ENCODE measurements at regions not wholly inside any gene's neighbourhood (a gene's known extent, or its start where the extent isn't known, plus 50 kb on each side); places are given as distances from the start of the nearest gene placed in this dataset.

GRCh38 chr1:34627465-34628240 is 127.2 kb upstream of the GJB5 start:
- POLR2A ChIA-PET = no interaction called here
- CTCF ChIA-PET (ENCODE audit: unreplicated experiment) = no interaction called here
- Histone ChIP-seq H4K20me1 (ENCODE audit: insufficient read depth, low read length) (no peaks in the 10 kb centered on the region), H3K27ac (ENCODE audit: low read depth, low read length, poor library complexity, severe bottlenecking) (no peak overlapping the region), H3K79me2 (ENCODE audit: insufficient read depth, low read depth, low read length) (no peaks in the 10 kb centered on the region), H3K9me2 (ENCODE audit: insufficient read depth, low read length) (no peaks in the 10 kb centered on the region), H2AFZ (ENCODE audit: low read length) (no peak overlapping the region), H3K9me3 (ENCODE audit: low read length) (no peaks in the 10 kb centered on the region), H3K4me3 (ENCODE audit: low read depth, low read length, poor library complexity, severe bottlenecking) (no peak overlapping the region), H3K36me3 (ENCODE audit: insufficient read depth, low read length) (no peaks in the 10 kb centered on the region), H3K4me2 (ENCODE audit: low read length) (no peak overlapping the region), H3K4me1 (ENCODE audit: insufficient read depth, low read length, poor library complexity, severe bottlenecking) (no peaks in the 10 kb centered on the region)
- TF ChIP-seq, protein P1, sequence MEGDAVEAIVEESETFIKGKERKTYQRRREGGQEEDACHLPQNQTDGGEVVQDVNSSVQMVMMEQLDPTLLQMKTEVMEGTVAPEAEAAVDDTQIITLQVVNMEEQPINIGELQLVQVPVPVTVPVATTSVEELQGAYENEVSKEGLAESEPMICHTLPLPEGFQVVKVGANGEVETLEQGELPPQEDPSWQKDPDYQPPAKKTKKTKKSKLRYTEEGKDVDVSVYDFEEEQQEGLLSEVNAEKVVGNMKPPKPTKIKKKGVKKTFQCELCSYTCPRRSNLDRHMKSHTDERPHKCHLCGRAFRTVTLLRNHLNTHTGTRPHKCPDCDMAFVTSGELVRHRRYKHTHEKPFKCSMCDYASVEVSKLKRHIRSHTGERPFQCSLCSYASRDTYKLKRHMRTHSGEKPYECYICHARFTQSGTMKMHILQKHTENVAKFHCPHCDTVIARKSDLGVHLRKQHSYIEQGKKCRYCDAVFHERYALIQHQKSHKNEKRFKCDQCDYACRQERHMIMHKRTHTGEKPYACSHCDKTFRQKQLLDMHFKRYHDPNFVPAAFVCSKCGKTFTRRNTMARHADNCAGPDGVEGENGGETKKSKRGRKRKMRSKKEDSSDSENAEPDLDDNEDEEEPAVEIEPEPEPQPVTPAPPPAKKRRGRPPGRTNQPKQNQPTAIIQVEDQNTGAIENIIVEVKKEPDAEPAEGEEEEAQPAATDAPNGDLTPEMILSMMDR (conservative IDR thresholded peaks at IDR 0.05; ENCODE audit: low read length) = no peak
- TF ChIP-seq EZH2phosphoT487 (IDR thresholded peaks at IDR 0.05; ENCODE audit: borderline replicate concordance, low read depth, low read length) = no peak
- no peak for DNase-seq (ENCODE audit: low spot score)
- no TSS peak for BruUV-seq (replicated peaks)
- intact Hi-C loops (cut with micrococcal nuclease; ENCODE audit: unreplicated experiment) = no loop called here

DNA sequence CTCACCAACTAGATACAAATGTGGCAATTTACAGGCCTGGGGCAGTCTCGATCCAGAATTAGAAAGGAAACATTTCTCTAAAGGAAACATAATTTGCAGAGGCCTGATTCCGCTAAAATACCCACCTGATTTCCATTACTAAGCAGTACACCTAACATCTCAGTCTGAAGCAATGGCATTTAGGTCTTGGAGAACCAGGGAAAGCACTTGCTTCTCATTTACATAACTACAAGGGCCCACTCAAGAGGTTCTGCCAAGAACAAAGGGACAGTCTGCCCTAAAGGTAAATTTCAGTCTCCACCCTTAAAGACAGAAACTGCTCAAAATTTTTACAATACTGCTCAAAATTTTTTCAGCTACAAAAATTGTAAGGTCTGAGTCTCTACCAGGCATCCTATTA is 123.7 kb upstream of the GJB5 start:
- no peaks in the 10 kb centered on the region for H3K9me2 ChIP-seq (ENCODE audit: insufficient read depth, low read length)
- H3K9me3 ChIP-seq (ENCODE audit: low read length) = no peaks in the 10 kb centered on the region
- H4K20me1 ChIP-seq (ENCODE audit: insufficient read depth, low read length) = no peaks in the 10 kb centered on the region
- H3K4me1 ChIP-seq (ENCODE audit: insufficient read depth, low read length, poor library complexity, severe bottlenecking) = no peaks in the 10 kb centered on the region
- ChIA-PET CTCF (ENCODE audit: unreplicated experiment) (no interaction called here), POLR2A (no interaction called here)
- no peak overlapping the region for H3K4me3 ChIP-seq (ENCODE audit: low read depth, low read length, poor library complexity, severe bottlenecking)
- TF ChIP-seq, protein P1 (conservative IDR thresholded peaks at IDR 0.05; ENCODE audit: low read length) = no peak
- no peak for TF ChIP-seq EZH2phosphoT487 (IDR thresholded peaks at IDR 0.05; ENCODE audit: borderline replicate concordance, low read depth, low read length)
- no peak overlapping the region for H2AFZ ChIP-seq (ENCODE audit: low read length)
- H3K27ac ChIP-seq (ENCODE audit: low read depth, low read length, poor library complexity, severe bottlenecking) = no peak overlapping the region
- no peak overlapping the region for H3K4me2 ChIP-seq (ENCODE audit: low read length)
- no peak for DNase-seq (ENCODE audit: low spot score)
- H3K36me3 ChIP-seq (ENCODE audit: insufficient read depth, low read length) = no peaks in the 10 kb centered on the region
- intact Hi-C loops (cut with micrococcal nuclease; ENCODE audit: unreplicated experiment) = no loop called here
- BruUV-seq (replicated peaks) = no TSS peak
- no peaks in the 10 kb centered on the region for H3K79me2 ChIP-seq (ENCODE audit: insufficient read depth, low read depth, low read length)

- ChIA-PET POLR2A (no interaction called here), CTCF (ENCODE audit: unreplicated experiment) (no interaction called here)
- TF ChIP-seq, protein P1 (conservative IDR thresholded peaks at IDR 0.05; ENCODE audit: low read length) = no peak
- no peak for TF ChIP-seq EZH2phosphoT487 (IDR thresholded peaks at IDR 0.05; ENCODE audit: borderline replicate concordance, low read depth, low read length)
- BruUV-seq (replicated peaks) = no TSS peak
- Histone ChIP-seq H3K79me2 (ENCODE audit: insufficient read depth, low read depth, low read length) (no peaks in the 10 kb centered on the region), H3K9me2 (ENCODE audit: insufficient read depth, low read length) (no peaks in the 10 kb centered on the region), H3K4me1 (ENCODE audit: insufficient read depth, low read length, poor library complexity, severe bottlenecking) (no peaks in the 10 kb centered on the region), H4K20me1 (ENCODE audit: insufficient read depth, low read length) (no peaks in the 10 kb centered on the region), H3K4me3 (ENCODE audit: low read depth, low read length, poor library complexity, severe bottlenecking) (no peak overlapping the region), H3K4me2 (ENCODE audit: low read length) (no peak overlapping the region), H3K27ac (ENCODE audit: low read depth, low read length, poor library complexity, severe bottlenecking) (no peak overlapping the region), H3K9me3 (ENCODE audit: low read length) (no peaks in the 10 kb centered on the region), H2AFZ (ENCODE audit: low read length) (no peak overlapping the region), H3K36me3 (ENCODE audit: insufficient read depth, low read length) (no peaks in the 10 kb centered on the region)
- DNase-seq (ENCODE audit: low spot score) = no peak
- intact Hi-C loops (cut with micrococcal nuclease; ENCODE audit: unreplicated experiment) = no loop called here
These were observed 115.1 kb upstream of the GJB5 start for GRCh38 chr1:34639701-34640100.

Measured in OCI-LY7 (cell line).